ENCODE measurements at regions not wholly inside any gene's neighbourhood (a gene's known extent, or its start where the extent isn't known, plus 50 kb on each side); places are given as distances from the start of the nearest gene placed in this dataset.

DNA sequence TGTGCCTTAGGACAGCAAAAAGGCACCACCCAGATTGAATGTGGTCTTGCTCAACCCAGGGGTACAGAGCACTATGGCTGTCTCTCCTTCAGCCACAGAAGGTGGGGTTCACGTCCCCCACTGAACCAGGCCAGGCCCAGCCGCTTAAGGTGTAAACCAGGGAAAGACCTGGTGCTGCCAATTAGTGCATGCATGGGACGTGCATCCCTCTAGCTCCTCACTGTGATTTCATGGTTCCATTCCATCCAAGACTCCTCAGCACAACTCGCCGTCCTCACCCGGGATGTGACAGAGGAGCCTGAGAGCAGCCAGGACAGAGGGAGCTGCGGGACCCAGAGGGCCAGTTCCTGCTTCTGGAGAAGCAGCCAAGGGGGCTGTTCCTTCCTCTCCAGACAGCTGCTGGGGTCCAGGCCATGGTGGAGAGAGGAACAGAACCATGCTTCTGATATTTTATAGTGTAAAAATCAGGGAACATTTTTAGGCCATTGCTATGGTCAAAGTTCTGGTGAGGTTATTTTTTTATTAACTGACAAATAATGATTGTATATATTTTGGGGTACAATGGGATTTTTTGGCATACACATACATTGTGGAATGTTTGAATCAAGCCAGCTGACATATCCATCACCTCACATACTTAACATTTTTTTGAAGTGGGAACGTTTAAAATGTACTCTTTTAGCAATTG is 492.2 kb upstream of the B3GAT1 start:
- H3K4me1 ChIP-seq (ENCODE audit: control insufficient read depth, insufficient read depth, low read length), result no peaks in the 10 kb centered on the region
- no peak overlapping the region for H3K27ac ChIP-seq (ENCODE audit: low read length)
- no peak for DNase-seq
- no peaks in the 10 kb centered on the region for H3K9me3 ChIP-seq (ENCODE audit: control insufficient read depth, low read depth, low read length)
- WGBS (ENCODE audit: insufficient coverage, low lambda C conversion rate), result no CpG with 5 or more reads among the region's 8 CpGs
- no peaks in the 10 kb centered on the region for H3K36me3 ChIP-seq (ENCODE audit: control insufficient read depth, insufficient read depth, low read length)
- no peak overlapping the region for H3K4me3 ChIP-seq (ENCODE audit: low read length)
- H3K27me3 ChIP-seq (ENCODE audit: control insufficient read depth, insufficient read depth, low read length), result no peaks in the 10 kb centered on the region

DNA sequence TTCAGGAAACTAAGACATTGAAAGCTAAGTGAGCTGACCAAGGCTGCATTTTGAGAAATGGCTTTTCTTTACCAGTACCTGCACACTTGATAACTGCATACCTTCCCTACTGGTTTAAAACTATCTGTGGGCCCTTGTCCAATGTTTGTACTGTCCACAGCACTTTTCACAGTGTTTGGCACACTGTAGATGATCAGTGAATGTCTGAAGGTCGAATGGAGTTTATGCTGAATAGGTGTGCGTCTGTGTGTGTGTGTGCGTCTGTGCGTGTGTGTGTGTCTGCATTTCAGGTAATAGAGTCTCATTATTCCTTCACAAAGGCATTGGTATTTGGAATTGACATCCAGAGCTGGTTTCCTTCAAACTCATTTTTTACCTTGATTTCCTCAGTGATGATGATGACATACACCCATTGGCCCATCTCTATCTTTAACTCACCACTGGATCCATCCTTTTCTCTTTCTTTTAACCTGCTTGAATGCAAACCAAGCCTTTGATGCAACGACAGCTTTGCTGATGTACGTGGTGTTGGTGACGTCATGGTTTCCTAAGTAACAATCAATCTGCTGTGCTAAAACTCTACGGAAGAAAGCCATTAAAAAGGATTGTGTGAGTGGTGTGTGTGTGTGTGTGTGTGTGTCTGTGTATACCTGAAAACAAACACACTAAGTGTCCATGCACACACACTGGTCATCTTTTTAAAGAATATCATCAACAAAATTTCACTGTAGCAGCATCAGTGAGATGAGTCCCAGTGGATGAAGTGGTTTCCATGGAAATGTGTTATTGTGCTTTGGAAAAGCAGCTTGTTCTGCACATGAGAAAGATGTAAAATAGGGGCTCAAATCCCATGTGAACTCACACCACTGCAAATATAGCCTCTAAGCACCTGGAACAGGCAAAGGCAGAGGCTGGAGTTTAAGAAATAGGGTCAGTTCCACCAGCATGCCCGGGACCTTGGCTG is 490.2 kb upstream of the B3GAT1 start:
- no peak overlapping the region for H3K4me3 ChIP-seq (ENCODE audit: low read length)
- WGBS (ENCODE audit: insufficient coverage, low lambda C conversion rate), result no CpG with 5 or more reads among the region's 9 CpGs

DNA sequence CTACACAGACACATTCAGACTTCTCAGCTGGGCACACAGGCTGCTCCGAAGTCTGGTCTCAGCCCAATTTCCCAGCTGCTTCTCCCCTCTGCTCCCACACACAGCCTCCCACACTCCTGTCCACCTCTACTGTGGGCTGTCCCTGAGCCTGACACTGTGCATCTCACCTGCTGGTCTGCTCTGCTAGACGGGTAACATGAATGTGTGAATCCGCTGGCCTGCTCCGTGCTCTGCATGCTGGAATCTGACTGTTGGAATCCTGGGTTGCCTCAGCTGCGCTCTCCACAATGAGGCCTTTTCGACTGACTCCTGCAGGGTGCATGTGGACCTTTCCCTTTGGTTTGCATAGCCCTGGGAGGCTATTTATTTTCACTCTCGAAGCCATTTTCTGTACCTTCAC is 489.5 kb upstream of the B3GAT1 start:
- Histone ChIP-seq H3K4me1 (ENCODE audit: control insufficient read depth, insufficient read depth, low read length) (no peaks in the 10 kb centered on the region), H3K36me3 (ENCODE audit: control insufficient read depth, insufficient read depth, low read length) (no peaks in the 10 kb centered on the region), H3K27ac (ENCODE audit: low read length) (no peak overlapping the region), H3K9me3 (ENCODE audit: control insufficient read depth, low read depth, low read length) (no peaks in the 10 kb centered on the region), H3K27me3 (ENCODE audit: control insufficient read depth, insufficient read depth, low read length) (no peaks in the 10 kb centered on the region), H3K4me3 (ENCODE audit: low read length) (no peak overlapping the region)
- DNase-seq, result no peak
- no CpG with 5 or more reads among the region's 7 CpGs for WGBS (ENCODE audit: insufficient coverage, low lambda C conversion rate)

More for the DNA sequence above, 490.2 kb upstream of the B3GAT1 start:
- H3K36me3 ChIP-seq (ENCODE audit: control insufficient read depth, insufficient read depth, low read length), result no peaks in the 10 kb centered on the region
- H3K27me3 ChIP-seq (ENCODE audit: control insufficient read depth, insufficient read depth, low read length), result no peaks in the 10 kb centered on the region
- no peaks in the 10 kb centered on the region for H3K4me1 ChIP-seq (ENCODE audit: control insufficient read depth, insufficient read depth, low read length)
- no peak for DNase-seq
- H3K9me3 ChIP-seq (ENCODE audit: control insufficient read depth, low read depth, low read length), result no peaks in the 10 kb centered on the region
- H3K27ac ChIP-seq (ENCODE audit: low read length), result no peak overlapping the region

DNA sequence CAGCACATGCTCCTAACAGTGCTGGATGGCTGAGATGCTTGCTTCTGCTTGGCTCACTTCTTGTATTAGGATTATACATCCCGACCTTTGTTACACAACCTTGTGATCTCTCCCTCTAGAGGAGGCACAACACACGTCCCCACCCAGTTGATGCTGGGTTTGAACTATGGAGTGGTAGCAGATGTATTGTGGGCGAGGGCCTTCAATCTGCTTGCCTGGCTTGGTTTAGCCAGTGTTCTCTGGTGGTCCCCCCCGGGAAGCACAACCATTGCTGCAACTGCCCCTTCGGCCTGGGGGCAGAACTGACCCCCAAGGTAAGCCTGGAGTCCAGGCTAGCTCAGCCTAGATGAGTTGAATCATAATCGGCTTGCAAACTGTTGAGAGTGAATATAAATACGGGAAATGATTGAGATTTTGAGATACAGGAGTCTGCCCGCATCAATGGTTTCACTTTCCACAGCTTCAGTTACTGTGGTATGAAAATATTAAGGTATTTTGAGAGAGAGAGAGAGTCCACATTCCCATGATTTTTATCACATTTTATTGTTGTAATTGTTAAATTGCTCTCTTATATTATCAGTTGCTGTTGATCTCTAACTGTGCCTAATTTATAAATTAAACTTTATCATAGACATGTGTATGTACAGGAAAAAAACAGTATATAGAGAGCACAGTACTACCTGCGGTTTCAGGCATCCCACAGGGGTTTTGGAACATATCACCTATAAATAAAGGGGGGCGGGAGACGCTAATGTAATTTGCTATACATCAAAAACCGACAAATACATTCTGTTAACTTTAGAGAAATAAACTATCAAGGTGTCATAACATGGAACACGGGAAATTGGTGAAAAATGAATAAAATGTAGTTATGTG is 482.0 kb upstream of the B3GAT1 start:
- H3K4me3 ChIP-seq (ENCODE audit: low read length), result no peak overlapping the region

DNA sequence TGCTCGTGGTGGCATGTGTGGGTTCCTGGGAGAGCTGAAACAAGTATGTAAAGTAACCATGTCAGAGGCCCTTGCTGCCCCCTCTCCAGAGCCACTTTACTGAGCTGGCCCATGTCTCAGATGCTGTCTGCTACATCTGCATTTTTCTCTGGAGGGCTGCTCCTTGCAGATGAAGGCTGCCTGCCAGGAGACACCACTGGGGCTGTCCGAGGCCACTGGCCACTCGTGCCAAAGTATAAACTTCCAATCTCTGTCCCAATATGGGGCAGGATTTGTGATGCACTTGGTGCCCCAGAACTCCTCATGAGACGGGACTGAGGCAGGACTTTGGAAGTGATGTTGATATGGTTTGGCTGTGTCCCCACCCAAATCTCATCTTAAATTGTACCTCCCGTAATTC is 478.4 kb upstream of the B3GAT1 start:
- no peaks in the 10 kb centered on the region for H3K27me3 ChIP-seq (ENCODE audit: control insufficient read depth, insufficient read depth, low read length)
- H3K4me3 ChIP-seq (ENCODE audit: low read length), result no peak overlapping the region
- H3K27ac ChIP-seq (ENCODE audit: low read length), result no peak overlapping the region
- H3K4me1 ChIP-seq (ENCODE audit: control insufficient read depth, insufficient read depth, low read length), result no peaks in the 10 kb centered on the region
- no peaks in the 10 kb centered on the region for H3K36me3 ChIP-seq (ENCODE audit: control insufficient read depth, insufficient read depth, low read length)
- WGBS (ENCODE audit: insufficient coverage, low lambda C conversion rate), result no CpG with 5 or more reads among the region's 5 CpGs
- H3K9me3 ChIP-seq (ENCODE audit: control insufficient read depth, low read depth, low read length), result no peaks in the 10 kb centered on the region
- no peak for DNase-seq

More for the DNA sequence above, 482.0 kb upstream of the B3GAT1 start:
- no peaks in the 10 kb centered on the region for H3K4me1 ChIP-seq (ENCODE audit: control insufficient read depth, insufficient read depth, low read length)
- WGBS (ENCODE audit: insufficient coverage, low lambda C conversion rate), result 77% methylated on average over 2 of the region's 13 CpGs
- no peak overlapping the region for H3K27ac ChIP-seq (ENCODE audit: low read length)
- no peak for DNase-seq
- H3K36me3 ChIP-seq (ENCODE audit: control insufficient read depth, insufficient read depth, low read length), result no peaks in the 10 kb centered on the region
- no peaks in the 10 kb centered on the region for H3K27me3 ChIP-seq (ENCODE audit: control insufficient read depth, insufficient read depth, low read length)
- H3K9me3 ChIP-seq (ENCODE audit: control insufficient read depth, low read depth, low read length), result no peaks in the 10 kb centered on the region

DNA sequence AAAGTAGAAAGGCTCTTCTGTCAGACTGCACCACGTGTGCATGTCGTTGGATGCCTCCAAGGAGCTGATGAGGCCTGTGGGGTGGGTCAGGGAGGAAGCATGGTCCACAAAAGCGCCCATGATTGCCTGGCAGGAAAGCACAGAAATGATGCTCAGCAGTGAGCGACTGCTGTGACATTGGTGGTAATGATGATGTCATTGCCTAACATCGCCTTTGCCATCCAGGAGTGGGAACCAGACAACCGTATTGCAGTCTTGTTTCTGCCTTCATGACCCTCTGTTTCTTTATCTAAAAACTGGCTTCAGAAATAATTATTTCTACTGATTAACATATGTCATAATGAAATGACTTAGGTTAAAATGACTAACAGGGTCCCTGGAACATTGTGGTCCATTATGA is 477.8 kb upstream of the B3GAT1 start:
- DNase-seq, result no peak
- H3K9me3 ChIP-seq (ENCODE audit: control insufficient read depth, low read depth, low read length), result no peaks in the 10 kb centered on the region
- no peaks in the 10 kb centered on the region for H3K36me3 ChIP-seq (ENCODE audit: control insufficient read depth, insufficient read depth, low read length)
- H3K4me3 ChIP-seq (ENCODE audit: low read length), result no peak overlapping the region
- peaks cover 2% of the 10 kb centered on the region for H3K27me3 ChIP-seq (ENCODE audit: control insufficient read depth, insufficient read depth, low read length)
- no peak overlapping the region for H3K27ac ChIP-seq (ENCODE audit: low read length)
- WGBS (ENCODE audit: insufficient coverage, low lambda C conversion rate), result no CpG with 5 or more reads among the region's 6 CpGs
- no peaks in the 10 kb centered on the region for H3K4me1 ChIP-seq (ENCODE audit: control insufficient read depth, insufficient read depth, low read length)

DNA sequence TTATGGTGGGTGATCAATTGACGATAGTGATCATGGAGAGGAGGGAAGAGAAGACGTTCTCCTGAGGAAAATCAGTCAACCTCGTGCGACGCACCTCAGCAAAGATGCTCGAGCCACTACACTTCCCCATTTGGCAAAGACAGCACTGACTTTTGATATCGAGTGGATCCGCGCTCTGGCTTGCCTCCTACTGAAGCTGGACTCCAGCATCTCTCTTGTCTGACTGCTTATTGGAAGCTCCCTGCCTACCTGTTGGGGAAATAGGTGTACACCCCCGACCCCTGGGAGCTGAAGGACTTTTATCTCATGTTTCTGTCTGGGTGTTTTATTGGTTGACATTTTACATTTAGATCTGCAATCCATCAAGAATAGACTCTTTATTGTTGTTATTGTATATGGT is 476.8 kb upstream of the B3GAT1 start:
- Histone ChIP-seq H3K27me3 (ENCODE audit: control insufficient read depth, insufficient read depth, low read length) (peaks cover 3% of the 10 kb centered on the region), H3K36me3 (ENCODE audit: control insufficient read depth, insufficient read depth, low read length) (no peaks in the 10 kb centered on the region), H3K4me1 (ENCODE audit: control insufficient read depth, insufficient read depth, low read length) (no peaks in the 10 kb centered on the region), H3K4me3 (ENCODE audit: low read length) (no peak overlapping the region), H3K9me3 (ENCODE audit: control insufficient read depth, low read depth, low read length) (no peaks in the 10 kb centered on the region), H3K27ac (ENCODE audit: low read length) (no peak overlapping the region)
- DNase-seq, result no peak
- no CpG with 5 or more reads among the region's 10 CpGs for WGBS (ENCODE audit: insufficient coverage, low lambda C conversion rate)

DNA sequence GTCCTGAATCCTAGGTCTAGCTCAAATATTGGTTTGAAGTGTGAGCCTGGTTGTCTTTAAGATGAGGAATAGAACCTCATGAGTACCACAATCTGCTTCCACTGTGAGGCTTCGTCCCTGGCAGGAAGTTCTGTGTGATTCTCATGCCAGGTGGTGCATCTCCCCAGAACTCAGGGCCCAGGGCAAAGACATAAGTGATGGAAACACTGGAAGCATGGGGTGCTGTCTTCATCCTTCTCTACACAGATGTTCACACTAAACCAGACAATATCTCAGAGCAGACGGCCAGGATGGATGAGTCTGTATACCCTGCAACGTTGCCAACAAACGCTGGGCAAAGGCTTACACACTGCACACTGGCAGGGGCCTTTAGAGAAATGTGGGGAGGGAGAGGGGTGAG is 475.9 kb upstream of the B3GAT1 start:
- no peaks in the 10 kb centered on the region for H3K36me3 ChIP-seq (ENCODE audit: control insufficient read depth, insufficient read depth, low read length)
- no peak for DNase-seq
- H3K27ac ChIP-seq (ENCODE audit: low read length), result no peak overlapping the region
- peaks cover 10% of the 10 kb centered on the region for H3K27me3 ChIP-seq (ENCODE audit: control insufficient read depth, insufficient read depth, low read length)
- H3K9me3 ChIP-seq (ENCODE audit: control insufficient read depth, low read depth, low read length), result no peaks in the 10 kb centered on the region
- no peak overlapping the region for H3K4me3 ChIP-seq (ENCODE audit: low read length)
- no peaks in the 10 kb centered on the region for H3K4me1 ChIP-seq (ENCODE audit: control insufficient read depth, insufficient read depth, low read length)
- 60% methylated on average over 1 of the region's 4 CpGs for WGBS (ENCODE audit: insufficient coverage, low lambda C conversion rate)

DNA sequence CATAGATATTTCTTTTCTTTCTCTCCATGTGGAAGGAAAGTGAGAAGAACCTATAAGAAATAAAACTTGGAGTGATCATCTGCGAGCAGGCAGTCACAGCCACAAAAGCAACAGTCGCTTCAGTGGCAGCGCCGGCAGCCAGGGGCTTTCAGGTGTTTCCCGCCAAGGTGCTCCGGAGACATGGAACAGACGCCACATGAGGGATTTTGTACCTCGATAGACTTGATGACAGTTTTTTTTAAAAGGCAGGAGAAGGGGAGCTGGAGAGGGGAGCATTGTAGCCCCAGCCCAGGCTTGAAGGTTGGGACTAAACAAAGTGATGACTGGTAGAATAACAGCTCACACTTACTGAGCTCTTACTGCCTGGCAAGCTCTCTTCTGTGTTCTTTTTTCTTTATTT is 471.4 kb upstream of the B3GAT1 start:
- DNase-seq, result no peak
- Histone ChIP-seq H3K4me1 (ENCODE audit: control insufficient read depth, insufficient read depth, low read length) (no peaks in the 10 kb centered on the region), H3K4me3 (ENCODE audit: low read length) (no peak overlapping the region), H3K27me3 (ENCODE audit: control insufficient read depth, insufficient read depth, low read length) (peaks cover 14% of the 10 kb centered on the region), H3K9me3 (ENCODE audit: control insufficient read depth, low read depth, low read length) (no peaks in the 10 kb centered on the region), H3K27ac (ENCODE audit: low read length) (no peak overlapping the region), H3K36me3 (ENCODE audit: control insufficient read depth, insufficient read depth, low read length) (no peaks in the 10 kb centered on the region)
- no CpG with 5 or more reads among the region's 8 CpGs for WGBS (ENCODE audit: insufficient coverage, low lambda C conversion rate)

DNA sequence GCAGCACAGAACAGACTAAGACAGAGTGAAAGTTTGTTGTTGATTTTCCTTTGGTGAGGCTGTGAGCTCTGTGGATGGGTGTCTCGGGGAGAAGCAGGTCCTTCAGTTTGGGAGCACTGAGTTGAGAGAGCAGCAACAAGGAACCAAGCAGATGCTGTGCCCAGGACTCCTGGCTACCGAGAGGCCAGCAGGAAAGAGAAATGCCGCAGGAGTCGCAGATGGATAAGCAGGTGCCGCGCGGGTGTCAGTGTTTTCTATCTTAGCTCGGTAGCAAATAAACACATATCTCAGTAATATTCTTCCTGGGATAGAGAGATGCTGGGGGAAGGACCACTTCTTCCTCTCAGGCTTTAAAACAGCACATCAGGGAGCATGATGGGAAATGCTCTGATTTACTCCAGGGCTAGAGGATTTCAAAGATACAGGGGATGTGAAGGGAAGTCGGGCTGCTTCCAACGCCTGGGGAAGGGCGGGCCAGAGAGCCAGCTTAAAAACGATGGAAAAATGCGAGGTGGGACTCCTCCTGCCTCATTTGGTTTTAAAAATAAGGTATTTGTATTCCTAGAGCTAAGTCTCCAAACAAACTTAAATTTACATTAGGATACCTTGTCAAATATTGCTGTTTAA is 470.7 kb upstream of the B3GAT1 start:
- no peaks in the 10 kb centered on the region for H3K4me1 ChIP-seq (ENCODE audit: control insufficient read depth, insufficient read depth, low read length)
- H3K27me3 ChIP-seq (ENCODE audit: control insufficient read depth, insufficient read depth, low read length), result peaks cover 14% of the 10 kb centered on the region
- no peak overlapping the region for H3K4me3 ChIP-seq (ENCODE audit: low read length)
- no peaks in the 10 kb centered on the region for H3K9me3 ChIP-seq (ENCODE audit: control insufficient read depth, low read depth, low read length)
- H3K27ac ChIP-seq (ENCODE audit: low read length), result no peak overlapping the region
- DNase-seq, result no peak
- 20% methylated on average over 1 of the region's 13 CpGs for WGBS (ENCODE audit: insufficient coverage, low lambda C conversion rate)
- H3K36me3 ChIP-seq (ENCODE audit: control insufficient read depth, insufficient read depth, low read length), result no peaks in the 10 kb centered on the region

All from large intestine (tissue), 3 donors.